Fibroblast of lung (primary cell): ENCODE measurements at regions not wholly inside any gene's neighbourhood (a gene's known extent, or its start where the extent isn't known, plus 50 kb on each side); places are given as distances from the start of the nearest gene placed in this dataset.

Experiments used
- DNase-seq, 2 donors: peaks; one replicate each; pipeline versions ENCODE4 v3.0.0 to v3.0.0-alpha.2; 2010; ENCODE audit warnings: low read depth in 2 of 2
- H2AFZ ChIP-seq: 2 replicates; pipeline ENCODE4 v1.5.1; 2012; ENCODE audit warnings: low read length, control low read depth, inconsistent platforms
- H3K27ac ChIP-seq: 2 replicates; pipeline ENCODE4 v1.5.1; 2011; ENCODE audit warnings: low read length, control low read depth; ENCODE audit not compliant: insufficient read depth
- H3K27me3 ChIP-seq: 2 replicates; pipeline ENCODE4 v1.5.1; 2011; ENCODE audit warnings: mild to moderate bottlenecking, low read length; ENCODE audit not compliant: control insufficient read depth, insufficient read depth
- H3K36me3 ChIP-seq: 2 replicates; pipeline ENCODE4 v1.5.1; 2011; ENCODE audit warnings: low read length; ENCODE audit not compliant: control insufficient read depth, insufficient read depth
- H3K4me1 ChIP-seq: 2 replicates; pipeline ENCODE4 v1.5.1; 2011; ENCODE audit warnings: low read length; ENCODE audit not compliant: control insufficient read depth, insufficient read depth; ENCODE audit errors: extremely low read depth
- H3K4me2 ChIP-seq: 2 replicates; pipeline ENCODE4 v1.5.1; 2011; ENCODE audit warnings: low read length, control low read depth; ENCODE audit not compliant: insufficient read depth; ENCODE audit errors: extremely low read depth
- H3K4me3 ChIP-seq, 4 experiments: fragments of 200-600 bp in 1 of 4; sonication (generic) in 1 of 4; replicated peaks in 1 of 4; 2 replicates each; pipeline ENCODE4 v1.5.1; 2011 to 2016; ENCODE audit warnings: low read length in 4 of 4, low read depth in 3 of 4, mild to moderate bottlenecking in 3 of 4, control low read depth in 2 of 4, inconsistent platforms in 1 of 4, mixed read lengths in 1 of 4; ENCODE audit not compliant: insufficient read depth in 1 of 4; ENCODE audit errors: control extremely low read depth in 1 of 4
- H3K79me2 ChIP-seq: 2 replicates; pipeline ENCODE4 v1.5.1; 2012; ENCODE audit warnings: mild to moderate bottlenecking, low read length, inconsistent platforms; ENCODE audit not compliant: control insufficient read depth, insufficient read depth
- H3K9ac ChIP-seq: 2 replicates; pipeline ENCODE4 v1.5.1; 2011; ENCODE audit warnings: mild to moderate bottlenecking, low read length, control low read depth; ENCODE audit not compliant: insufficient read depth
- H3K9me3 ChIP-seq: 2 replicates; pipeline ENCODE4 v1.5.1; 2012; ENCODE audit warnings: low read depth, low read length; ENCODE audit not compliant: control insufficient read depth, insufficient read depth
- H4K20me1 ChIP-seq: 2 replicates; pipeline ENCODE4 v1.5.1; 2011; ENCODE audit warnings: low read length; ENCODE audit not compliant: control insufficient read depth, insufficient read depth; ENCODE audit errors: extremely low read depth
- CTCF ChIP-seq, 2 donors: IDR thresholded peaks in 1 of 2; conservative IDR thresholded peaks in 1 of 2; 1 replicate in 1 of 2; 2 replicates in 1 of 2; pipeline ENCODE4 v1.5.1; 2011 to 2012; ENCODE audit warnings: low read length in 2 of 2, control low read depth in 1 of 2, inconsistent platforms in 1 of 2, low read depth in 1 of 2, mild to moderate bottlenecking in 1 of 2
- EZH2 ChIP-seq: IDR thresholded peaks from 2 replicates; pipeline ENCODE4 v1.5.1; 2012; ENCODE audit warnings: low read length, control low read depth, mild to moderate bottlenecking; ENCODE audit errors: missing control alignments

- H2AFZ ChIP-seq, result no peak overlapping the region
- no peaks in the 10 kb centered on the region for H3K9me3 ChIP-seq
- no peak overlapping the region for H3K4me3 ChIP-seq
- H3K27ac ChIP-seq, result no peak overlapping the region
- H3K9ac ChIP-seq, result no peak overlapping the region
- H4K20me1 ChIP-seq, result no peaks in the 10 kb centered on the region
- H3K27me3 ChIP-seq, result no peaks in the 10 kb centered on the region
- no peak for DNase-seq
- H3K36me3 ChIP-seq, result no peaks in the 10 kb centered on the region
- no peak overlapping the region for H3K4me2 ChIP-seq
- TF ChIP-seq CTCF (conservative IDR thresholded peaks at IDR 0.05 in 1 of 2, IDR thresholded peaks at IDR 0.05 in 1 of 2; ENCODE audit: low read depth in 1 of 2, low read length in 2 of 2) (no peak), EZH2 (no peak)
- no peaks in the 10 kb centered on the region for H3K79me2 ChIP-seq
- H3K4me1 ChIP-seq, result no peaks in the 10 kb centered on the region
Observed at GRCh38 chr2:139380051-139380450, 599.9 kb upstream of the NXPH2 start.

GRCh38 chr2:139378373-139378772, 598.2 kb upstream of the NXPH2 start:
- Histone ChIP-seq H3K9me3 (no peaks in the 10 kb centered on the region), H3K4me3 (no peak overlapping the region), H4K20me1 (no peaks in the 10 kb centered on the region), H3K27me3 (no peaks in the 10 kb centered on the region), H3K36me3 (no peaks in the 10 kb centered on the region), H3K79me2 (no peaks in the 10 kb centered on the region), H3K4me1 (no peaks in the 10 kb centered on the region), H3K4me2 (no peak overlapping the region), H3K27ac (no peak overlapping the region), H3K9ac (no peak overlapping the region), H2AFZ (no peak overlapping the region)
- DNase-seq, result no peak
- TF ChIP-seq CTCF (conservative IDR thresholded peaks at IDR 0.05 in 1 of 2, IDR thresholded peaks at IDR 0.05 in 1 of 2; ENCODE audit: low read depth in 1 of 2, low read length in 2 of 2) (no peak), EZH2 (no peak)

GRCh38 chr2:139374296-139374850, 594.2 kb upstream of the NXPH2 start:
- no peak overlapping the region for H3K9ac ChIP-seq
- no peaks in the 10 kb centered on the region for H3K27me3 ChIP-seq
- DNase-seq, result no peak
- H3K27ac ChIP-seq, result no peak overlapping the region
- H2AFZ ChIP-seq, result no peak overlapping the region
- no peaks in the 10 kb centered on the region for H4K20me1 ChIP-seq
- no peak overlapping the region for H3K4me2 ChIP-seq
- no peak overlapping the region for H3K4me3 ChIP-seq
- no peaks in the 10 kb centered on the region for H3K9me3 ChIP-seq
- no peaks in the 10 kb centered on the region for H3K36me3 ChIP-seq
- no peaks in the 10 kb centered on the region for H3K4me1 ChIP-seq
- TF ChIP-seq EZH2, result no peak
- no peaks in the 10 kb centered on the region for H3K79me2 ChIP-seq
